Suppressor macrophage (primary cell): ENCODE measurements at regions not wholly inside any gene's neighbourhood (a gene's known extent, or its start where the extent isn't known, plus 50 kb on each side); places are given as distances from the start of the nearest gene placed in this dataset.
A peak's percentile ranks its signal among the peaks of the same experiment; 100 is the strongest.
"Not testable (repeated sequence)": the region's sequence is repeated elsewhere in the genome, so short reads cannot be mapped to it uniquely, and the experiment has no call there.

Experiments
- DNase-seq, 4 experiments: peaks; one replicate each; pipeline ENCODE4 v3.0.0-alpha.2; 2020 to 2022

DNA sequence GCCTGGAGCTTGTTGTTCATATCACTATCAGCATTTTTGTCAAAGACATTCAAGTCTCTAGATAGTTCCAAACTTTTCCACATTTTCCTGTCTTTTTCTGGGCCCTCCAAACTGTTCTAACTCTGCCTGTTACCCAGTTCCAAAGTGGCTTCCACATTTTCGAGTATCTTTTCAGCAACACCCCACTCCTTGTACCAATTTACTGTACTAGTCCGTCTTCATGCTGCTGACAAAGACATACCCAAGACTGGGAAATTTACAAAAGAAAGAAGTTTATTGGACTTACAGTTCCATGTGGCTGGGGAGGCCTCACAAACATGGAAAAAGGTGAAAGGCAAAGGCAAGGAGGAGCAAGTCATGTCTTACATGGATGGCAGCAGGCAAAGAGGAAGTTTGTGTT, 575.2 kb upstream of the ACVR2A start:
- not testable (repeated sequence) for DNase-seq

DNA sequence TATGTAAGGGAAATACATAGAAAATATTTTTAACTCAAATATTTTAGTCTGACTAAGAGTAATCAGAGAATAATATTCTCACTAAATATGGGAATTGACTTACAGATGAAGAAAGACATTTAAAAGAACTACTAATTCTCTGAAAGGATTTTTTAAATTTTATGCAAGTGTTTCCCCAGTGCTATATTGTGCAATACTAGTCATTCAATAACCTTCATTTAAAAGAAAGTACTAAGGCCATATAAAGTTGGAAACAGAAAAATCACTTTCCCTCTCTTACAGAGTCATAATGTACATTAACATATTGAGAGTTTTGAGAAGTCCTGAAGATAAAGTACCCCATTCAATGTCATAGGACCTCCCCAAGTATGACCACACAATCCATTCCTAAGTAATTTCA, 584.6 kb upstream of the ACVR2A start:
- no peak for DNase-seq

DNA sequence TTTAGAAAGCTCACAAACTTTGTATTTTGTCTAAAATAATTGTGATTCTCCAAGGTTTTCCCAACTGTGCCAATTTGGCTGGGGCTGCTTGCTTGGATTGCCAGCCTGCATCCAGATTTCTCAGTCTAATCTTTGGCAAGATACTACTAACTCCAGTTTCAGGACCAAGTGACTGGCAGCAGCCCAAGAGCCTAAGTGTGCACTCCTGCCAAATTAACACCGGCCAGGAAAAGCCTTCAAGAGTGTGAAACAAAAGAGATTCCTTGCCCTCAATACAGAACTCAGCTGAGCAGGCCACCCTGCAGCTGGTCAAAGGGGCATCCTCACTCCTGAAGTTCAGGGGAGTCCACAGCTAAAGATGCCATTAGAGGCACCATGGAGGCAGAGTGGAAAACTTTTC, 589.0 kb upstream of the ACVR2A start:
- DNase-seq, result no peak

DNA sequence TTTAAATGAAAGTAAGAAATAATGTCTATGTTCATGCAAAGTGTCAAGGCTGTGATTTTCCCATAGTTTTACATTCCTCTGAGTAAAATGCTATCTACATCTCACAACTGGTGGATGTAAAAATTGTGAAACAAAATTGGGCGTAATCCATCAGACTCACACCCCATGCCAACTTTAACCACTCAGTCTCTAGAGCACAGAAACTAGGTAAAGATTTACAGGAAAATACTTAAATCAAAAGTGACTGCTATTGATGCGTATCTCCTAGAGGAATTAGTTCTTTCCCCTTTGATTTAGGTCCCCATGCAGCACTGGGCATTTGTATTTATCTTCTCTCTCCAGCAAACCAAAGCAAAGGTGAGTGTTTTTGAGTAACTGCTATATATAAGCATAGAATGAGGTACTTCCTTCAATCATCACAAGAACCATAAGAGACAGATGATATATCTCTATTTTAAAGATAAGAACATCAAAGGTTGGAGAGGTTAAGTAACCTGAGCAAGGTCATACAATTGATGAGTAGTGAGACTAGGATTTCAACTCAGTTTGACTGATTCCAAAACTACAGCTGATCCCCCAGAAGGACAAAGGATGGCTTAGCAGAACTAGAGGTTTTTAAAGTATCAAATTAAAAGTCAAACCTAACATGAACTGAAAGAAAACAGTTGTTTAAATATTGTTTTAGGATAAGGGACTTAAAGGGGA, 594.0 kb upstream of the ACVR2A start:
- no peak for DNase-seq

DNA sequence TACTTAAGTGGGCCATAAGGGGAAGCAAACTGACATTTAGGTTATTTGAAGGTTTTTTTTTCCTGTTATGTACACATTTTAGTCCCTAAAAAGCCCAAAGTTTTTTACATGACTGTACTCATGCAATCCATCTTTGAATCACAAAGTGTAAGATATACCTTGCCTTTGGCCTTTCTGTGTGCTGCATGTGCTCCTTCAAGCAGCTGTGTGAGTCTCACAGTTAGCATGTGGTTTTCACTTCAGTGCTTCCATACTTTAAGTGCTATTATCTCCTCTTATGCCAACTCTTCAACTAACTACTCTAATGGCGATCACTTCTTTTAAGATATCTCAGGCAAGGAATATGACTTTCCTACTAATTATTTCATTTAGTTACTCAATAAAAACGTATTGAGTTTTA, 597.1 kb upstream of the ACVR2A start:
- DNase-seq, result no peak

DNA sequence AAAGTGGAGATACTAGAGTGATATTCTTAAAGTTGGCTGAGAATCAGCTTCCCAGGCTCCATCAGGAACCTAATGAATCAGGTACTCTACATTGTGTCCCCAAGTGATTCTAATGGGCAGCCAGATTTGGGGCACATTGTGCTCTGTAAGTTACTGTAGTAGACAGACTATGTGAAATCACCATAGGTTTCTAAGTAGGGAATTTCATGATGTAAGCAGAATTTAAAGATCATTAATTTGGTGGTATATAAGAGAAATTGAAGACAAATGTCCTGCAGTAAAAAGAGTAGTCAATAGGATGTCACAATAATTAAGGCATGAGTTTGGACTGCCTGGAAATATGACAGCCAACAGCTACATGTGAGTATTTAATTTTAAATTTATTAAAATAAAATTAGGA, 602.4 kb upstream of the ACVR2A start:
- no peak for DNase-seq

DNA sequence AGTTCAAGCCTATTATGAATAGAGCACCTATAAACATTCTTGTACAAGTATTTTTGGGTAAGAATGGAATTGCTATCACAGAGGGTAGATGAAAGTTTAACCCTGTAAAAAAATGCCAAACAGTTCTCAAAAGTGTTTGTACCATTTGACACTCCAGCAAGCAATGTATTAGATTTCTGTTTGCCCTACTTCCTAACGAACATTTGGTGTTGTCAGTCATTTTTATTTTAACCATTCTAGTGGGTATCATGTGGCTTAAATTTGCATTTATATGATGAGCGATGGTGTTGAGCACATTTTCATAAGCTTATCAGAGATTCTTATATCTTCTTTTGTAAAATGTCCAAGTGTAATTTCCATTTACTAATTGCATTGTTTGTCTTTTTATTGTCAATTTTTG, 608.2 kb upstream of the ACVR2A start:
- no peak for DNase-seq

DNA sequence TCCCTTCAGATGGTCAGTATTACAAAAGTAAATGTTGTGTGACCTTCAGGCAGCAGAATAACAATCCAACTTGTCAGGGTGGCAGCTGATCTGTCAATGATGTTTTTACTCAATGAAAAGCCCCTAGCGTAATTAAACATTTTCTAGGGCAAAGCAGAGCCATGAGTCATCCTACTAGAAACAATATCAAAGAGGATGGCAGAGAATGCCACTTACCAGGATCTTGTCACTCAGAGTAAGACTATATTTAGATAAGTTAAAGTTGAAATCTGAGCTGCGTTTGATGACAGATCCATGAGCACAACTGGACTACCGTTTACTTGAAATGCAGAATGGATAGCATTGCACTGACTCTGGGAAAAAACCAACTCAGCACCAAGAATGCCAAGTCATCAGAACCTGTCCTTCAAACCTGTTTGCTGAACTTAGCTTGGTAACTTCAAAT, 612.6 kb upstream of the ACVR2A start:
- no peak for DNase-seq

DNA sequence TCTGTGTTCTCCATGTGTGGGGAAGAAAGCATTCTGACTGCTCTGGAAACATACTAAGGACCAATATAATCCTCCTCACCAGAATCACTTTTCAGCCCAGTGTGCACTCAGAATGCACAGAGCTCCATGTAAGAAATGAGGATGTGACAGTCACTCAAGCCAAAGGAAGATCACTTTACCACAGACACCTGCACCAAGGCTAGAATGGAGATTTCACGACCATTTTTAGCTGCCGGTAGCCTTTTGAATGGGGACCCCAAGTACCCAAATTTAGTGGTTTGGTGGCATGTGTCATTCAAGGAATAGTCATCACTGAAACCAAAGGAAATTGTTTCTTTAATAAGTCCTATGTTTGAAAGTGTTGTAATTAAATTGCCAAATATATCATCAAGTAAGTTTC, 613.2 kb upstream of the ACVR2A start:
- no peak for DNase-seq

DNA sequence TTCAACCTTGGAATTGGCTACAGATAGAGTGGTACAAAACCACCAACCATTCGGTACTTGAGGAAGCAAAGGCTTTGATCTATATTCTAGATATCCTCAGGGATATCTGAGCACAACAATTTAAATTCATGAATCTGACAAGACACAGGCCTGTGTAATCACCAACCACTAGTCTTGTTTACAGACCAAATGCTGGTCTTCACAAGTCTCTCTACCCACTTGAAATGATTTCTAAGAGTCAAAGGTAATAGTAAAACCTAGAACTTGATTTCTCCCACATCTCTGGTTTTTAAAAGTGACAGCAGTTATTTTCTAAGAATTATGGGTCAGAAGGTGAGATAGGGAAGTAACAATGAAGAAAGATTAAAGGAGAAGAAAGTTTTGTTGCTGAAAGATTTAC, 613.7 kb upstream of the ACVR2A start:
- DNase-seq, result no peak

DNA sequence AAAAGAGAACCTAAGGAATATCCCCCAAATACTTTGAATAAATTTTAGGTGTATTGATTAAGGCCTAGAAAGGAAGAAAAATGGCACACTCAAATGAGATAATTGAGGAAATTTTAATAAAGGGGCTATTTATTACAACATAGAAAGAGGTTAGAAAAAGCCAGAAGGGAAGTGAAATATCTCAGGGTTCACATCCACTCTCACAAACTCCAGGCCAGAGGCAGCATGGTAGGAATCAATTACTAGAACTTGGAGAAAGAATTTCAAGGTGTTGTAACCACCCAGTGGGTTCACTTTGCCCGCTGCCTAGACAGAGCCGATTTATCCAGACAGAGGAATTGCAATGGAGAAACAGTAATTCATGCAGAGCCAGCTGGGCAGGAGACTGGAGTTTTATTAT, 617.5 kb upstream of the ACVR2A start:
- DNase-seq, result no peak

DNA sequence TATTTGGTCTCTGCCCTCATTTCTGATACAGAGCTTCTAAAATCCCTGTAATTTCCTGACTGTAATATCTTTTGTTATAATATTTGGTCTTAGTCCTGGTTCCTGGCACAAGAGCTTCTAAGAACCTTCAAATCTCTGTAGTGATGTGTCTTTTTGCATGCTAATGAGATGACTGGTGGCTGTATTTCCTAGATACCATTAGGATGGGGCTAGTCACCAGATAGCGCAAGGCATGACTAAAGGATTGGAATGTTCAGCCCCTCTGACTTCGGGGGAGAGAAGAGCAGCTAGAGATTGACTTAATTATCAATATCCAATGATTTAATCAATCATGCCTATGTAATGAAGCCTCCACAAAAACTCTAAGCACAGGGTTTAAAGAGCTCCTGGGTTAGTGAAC, 620.8 kb upstream of the ACVR2A start:
- no peak for DNase-seq

DNA sequence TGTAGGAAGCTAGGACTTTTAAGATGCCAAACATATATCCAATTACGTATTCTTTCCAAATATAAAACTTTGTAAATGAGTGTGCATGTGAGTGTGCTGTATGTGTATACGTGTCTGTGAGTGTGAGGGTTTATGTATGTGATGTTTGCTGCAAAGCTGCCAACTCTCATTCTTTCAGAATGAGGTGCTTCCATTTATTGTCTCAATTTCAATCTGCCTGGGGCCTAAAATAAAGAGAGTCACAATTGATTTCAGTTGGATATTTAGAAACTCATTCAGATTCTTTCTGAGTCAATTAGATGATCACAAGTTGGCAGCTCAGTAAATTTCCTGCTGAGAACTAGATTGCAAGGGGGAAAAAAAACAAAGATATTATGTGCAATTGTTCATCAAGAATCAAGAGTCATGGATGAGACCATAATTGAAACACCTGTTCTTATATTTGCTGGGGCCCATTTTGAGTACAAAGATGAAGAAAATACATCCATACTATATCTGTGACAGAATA, 621.2 kb upstream of the ACVR2A start:
- no peak for DNase-seq

DNA sequence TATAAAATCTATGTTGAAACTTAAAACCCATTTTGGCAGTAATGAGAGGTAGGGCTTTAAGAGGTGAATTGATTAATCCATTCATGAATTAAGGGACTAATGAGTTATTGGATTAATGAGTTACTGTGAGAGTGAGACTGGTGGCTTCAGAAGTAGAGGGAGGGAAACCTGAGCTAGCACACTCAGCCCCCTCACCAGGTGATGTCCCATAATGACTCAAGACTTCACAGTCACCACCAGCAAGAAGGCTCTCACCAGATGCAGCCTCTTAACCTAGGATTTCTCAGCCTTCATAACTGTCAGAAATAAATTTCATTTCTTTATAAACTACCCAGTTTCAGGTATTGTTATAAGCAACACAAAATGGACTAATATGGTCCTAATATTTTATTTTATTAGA, 621.7 kb upstream of the ACVR2A start:
- no peak for DNase-seq

DNA sequence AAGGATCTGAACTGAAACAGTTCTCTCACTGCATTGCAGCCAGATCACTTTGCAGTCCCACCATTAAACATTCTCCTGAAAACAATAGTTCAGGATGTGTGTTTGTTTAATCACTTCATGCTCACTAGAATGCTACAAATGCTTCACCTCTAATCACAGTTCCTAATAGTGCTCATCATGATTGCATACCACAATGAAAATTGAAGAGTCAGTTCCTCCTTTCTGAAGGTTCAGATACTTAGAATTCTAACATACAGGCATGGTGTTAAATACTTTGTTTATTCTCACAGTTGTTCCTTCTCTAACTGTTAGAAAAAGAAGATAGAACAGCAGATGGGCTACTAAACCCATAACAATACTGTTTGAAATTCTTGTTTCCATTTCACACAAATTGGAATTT, 622.3 kb upstream of the ACVR2A start:
- no peak for DNase-seq

DNA sequence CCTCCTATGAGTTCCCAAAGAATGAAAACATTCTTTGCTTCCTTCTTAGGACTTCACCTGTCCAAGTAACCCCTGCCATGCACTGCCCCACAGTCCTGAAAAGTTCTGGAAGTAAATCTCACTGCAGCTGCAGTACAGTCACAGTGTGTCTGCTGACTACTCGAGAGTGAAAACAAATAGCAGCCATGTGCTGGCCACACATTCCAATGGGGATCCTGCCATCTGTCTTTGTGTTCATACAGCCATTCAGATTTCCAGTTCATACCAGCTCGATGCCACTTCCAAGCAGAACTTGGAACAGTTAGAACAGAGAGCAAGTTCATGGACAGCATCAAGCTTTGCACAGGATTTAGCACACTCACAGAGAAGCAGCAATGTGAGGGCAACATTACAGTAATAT, 629.9 kb upstream of the ACVR2A start:
- no peak for DNase-seq

DNA sequence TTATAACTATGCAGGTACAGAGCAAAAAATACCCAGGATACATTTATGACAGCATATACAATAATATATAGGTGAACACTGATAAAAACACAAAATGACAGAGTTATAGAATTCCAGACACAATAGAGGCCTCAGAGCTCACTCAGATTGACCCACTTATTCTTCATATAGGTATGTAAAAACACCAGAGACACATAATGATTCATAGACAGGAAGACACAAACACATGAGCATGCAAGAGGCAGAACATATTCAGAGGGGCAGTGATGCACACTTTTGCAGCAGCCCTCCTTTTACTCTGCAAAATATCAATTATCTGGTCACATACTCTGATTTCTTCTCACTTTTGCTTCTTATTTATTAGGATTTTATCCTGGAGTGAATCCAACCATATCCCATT, 633.3 kb upstream of the ACVR2A start:
- DNase-seq, result no peak

DNA sequence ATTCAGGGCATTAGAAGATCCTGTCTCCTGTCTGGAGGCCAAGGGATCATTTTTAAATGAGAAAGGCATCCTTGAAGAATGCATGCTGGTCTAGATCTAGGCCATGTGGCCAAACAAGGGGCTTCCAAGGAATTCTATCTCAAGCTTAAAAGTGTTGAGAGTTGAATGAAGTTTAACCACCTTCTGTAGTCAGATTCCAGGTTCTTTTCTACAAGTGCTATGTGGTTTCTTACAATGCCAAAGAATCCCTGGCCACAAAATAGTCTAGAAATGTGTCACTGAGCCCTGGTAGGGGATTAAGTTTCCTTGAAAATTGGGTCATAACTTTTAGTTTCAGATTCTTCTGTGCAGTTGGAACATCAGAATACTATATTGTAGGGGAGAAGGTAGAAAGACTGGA, 640.7 kb upstream of the ACVR2A start:
- DNase-seq, result no peak

DNA sequence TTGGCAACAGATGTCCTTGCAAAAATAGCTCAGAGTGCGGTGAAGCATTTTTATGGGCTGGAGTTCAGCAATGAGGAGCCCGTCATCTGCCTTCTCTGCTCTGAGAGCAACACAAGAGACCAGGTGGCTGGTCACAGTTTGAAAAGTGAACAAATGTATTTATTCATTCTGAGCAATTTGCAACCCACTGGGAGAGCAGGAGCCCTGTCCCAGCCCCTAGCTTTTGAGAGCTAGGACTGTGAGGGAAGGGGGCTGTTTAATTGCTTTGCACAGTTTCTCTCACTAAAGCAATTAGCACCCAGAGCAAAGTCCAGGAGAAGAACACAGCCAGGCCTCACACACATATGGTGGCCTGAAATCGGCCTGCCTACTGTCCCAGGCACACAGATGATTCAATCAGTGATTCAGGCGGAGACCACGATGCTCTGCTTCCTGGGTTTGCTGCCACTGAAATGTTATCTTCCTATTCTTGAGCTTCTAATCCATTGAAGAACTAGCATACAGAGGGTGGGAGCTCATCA, 646.1 kb upstream of the ACVR2A start:
- DNase-seq, result no peak

DNA sequence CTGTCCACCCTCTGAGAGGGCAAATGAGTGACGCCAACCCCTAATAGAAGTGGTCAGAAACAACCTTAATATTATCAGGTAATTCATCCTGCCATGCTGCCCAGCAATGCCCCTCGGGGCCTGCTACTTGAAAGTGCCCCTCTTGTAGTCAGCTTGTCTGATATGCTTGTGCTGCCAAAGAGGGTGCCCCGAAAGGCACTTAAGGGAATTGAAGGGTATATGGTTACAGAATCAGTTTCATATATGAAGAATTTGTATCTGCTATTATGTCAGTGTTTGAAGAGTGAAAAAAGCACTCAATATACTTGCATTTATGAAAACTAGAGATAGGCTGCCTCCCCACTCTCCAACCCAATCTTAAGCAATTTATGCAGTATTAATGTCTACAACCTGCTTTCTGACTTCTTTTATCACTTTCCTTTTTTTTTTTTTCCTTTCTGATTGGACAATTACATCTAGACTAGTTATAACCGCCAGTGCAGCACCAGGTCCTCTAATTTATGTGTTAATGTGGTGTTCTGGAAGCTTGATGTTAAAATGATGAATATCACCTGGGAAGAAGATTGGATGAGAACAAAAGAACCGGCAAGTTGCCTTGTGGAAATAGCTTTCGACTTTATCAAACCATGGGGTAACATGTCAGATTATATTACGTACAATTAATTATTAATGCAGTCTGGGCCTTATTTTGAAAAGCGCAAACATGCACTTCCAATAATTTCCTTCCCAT, 646.9 kb upstream of the ACVR2A start:
- DNase-seq, result no peak

DNA sequence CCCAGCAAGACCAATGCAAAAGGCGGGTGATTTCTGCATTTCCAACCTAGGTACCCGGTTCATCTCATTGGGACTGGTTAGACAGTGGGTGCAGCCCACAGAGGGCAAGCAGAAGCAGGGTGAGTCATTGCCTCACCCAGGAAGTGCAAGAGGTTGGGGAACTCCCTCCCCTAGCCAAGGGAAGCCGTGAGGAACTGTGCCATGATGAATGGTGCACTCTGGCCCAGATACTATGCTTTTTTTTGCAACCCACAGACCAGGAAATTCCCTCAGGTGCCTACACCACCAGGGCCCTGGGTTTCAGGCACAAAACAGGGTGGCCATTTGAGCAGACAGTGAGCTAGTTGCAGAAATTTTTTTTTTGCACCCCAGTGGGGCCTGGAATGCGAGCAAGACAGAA, 662.6 kb upstream of the ACVR2A start:
- DNase-seq, result peak; percentile 0 to 34 (median 22)

DNA sequence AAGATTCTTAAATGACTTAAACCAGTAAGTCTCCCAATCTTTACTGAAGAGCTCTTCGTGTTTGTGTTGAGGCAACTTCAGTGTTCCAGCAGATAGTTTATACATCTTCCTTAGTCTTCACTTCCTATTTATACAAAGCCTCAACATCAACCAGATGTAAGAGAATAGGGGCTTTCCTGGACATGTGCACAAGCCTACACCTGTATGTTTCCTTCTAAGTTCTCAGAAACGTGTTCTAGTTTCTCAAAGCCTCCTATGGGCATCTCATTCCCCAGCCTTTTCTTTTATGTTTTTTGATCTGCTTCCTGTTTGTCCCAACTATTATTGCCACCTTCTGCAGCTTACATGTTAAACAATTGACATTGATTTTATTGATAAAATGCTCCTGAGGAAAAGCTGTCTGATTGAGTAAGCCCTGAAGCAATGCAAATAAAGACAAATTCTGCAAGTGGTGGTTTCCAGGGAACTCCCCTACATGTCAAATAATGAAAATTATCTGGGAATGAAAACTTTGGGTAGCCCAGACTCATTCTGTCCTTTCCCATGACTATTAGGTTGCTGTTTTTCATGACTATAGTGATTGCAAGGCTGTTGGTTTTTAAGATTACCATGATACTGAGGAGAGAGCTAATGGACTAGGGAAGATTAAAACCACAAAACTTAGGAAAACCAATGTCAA, 663.3 kb upstream of the ACVR2A start:
- DNase-seq, result no peak

DNA sequence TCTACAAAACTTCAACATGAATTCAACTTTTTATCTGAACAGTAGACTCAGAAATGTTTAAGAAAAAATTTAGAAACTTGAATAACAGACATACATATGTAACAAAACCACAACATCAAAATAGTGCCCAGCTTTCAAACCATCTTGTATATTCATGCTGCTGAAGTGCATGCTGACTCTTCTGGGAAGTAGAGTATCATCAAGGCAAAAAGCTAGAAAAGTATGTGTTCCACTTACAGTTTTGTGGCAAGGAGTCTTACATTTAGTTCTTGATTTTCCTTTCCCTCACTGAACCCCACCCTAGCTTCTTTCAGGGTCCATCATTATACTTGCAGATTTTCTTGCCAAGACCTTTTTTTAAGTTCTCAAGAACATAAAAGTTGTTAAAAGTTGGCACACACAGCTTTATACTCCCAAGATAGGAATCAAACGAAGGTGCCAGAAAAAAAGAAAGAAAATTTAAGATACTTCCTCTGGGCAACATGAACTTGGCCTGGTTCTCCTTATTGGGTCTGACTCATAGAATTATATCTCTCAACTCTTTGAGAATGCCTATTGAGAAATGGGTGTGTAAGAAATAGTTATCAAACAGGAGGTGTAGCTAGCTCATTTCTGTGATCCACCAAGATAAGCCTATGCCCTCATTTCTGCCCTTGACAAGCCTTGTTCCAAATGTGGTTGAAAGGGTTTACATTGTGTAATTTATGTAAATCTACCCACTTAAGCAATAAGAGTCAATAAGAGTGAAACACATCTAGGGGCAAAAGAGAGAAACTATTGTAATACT, 667.6 kb upstream of the ACVR2A start:
- DNase-seq, result no peak
